T-helper 1 cell (primary cell): ENCODE measurements at regions not wholly inside any gene's neighbourhood (a gene's known extent, or its start where the extent isn't known, plus 50 kb on each side); places are given as distances from the start of the nearest gene placed in this dataset.
"Not testable (repeated sequence)": the region's sequence is repeated elsewhere in the genome, so short reads cannot be mapped to it uniquely, and the experiment has no call there.

Experiments
- DNase-seq, 5 donors: peaks; one replicate each; pipeline ENCODE4 v3.0.0-alpha.2; 2012 to 2020

- no peak for DNase-seq
These were observed 322.9 kb upstream of the HS6ST1 start for GRCh38 chr2:128641421-128642080.

- no peak for DNase-seq
These were observed 323.6 kb upstream of the HS6ST1 start for GRCh38 chr2:128642316-128642715.

- DNase-seq, result no peak
These were observed 324.2 kb upstream of the HS6ST1 start for GRCh38 chr2:128642821-128643220.

- no peak for DNase-seq
These were observed 324.8 kb upstream of the HS6ST1 start for GRCh38 chr2:128643221-128644065.

- no peak for DNase-seq
These were observed 325.5 kb upstream of the HS6ST1 start for GRCh38 chr2:128644156-128644555.

GRCh38 chr2:128644718-128645256 is 326.1 kb upstream of the HS6ST1 start:
- DNase-seq, result no peak

GRCh38 chr2:128645631-128646030 is 327.0 kb upstream of the HS6ST1 start:
- DNase-seq, result no peak

GRCh38 chr2:128646091-128646490 is 327.4 kb upstream of the HS6ST1 start:
- no peak for DNase-seq

- no peak for DNase-seq
These were observed 328.0 kb upstream of the HS6ST1 start for GRCh38 chr2:128646691-128647090.

GRCh38 chr2:128651000-128651399 is 332.3 kb upstream of the HS6ST1 start:
- no peak for DNase-seq

- DNase-seq, result peak in 1 of 5 donors; percentile 30
These were observed 335.7 kb upstream of the HS6ST1 start for GRCh38 chr2:128654408-128654807.

- DNase-seq, result no peak
These were observed 342.2 kb upstream of the HS6ST1 start for GRCh38 chr2:128660836-128661235.

GRCh38 chr2:128661311-128661710 is 342.6 kb upstream of the HS6ST1 start:
- DNase-seq, result no peak

GRCh38 chr2:128662051-128662471 is 343.4 kb upstream of the HS6ST1 start:
- DNase-seq, result no peak

GRCh38 chr2:128663371-128664050 is 344.8 kb upstream of the HS6ST1 start:
- DNase-seq, result no peak

GRCh38 chr2:128664499-128664971 is 345.9 kb upstream of the HS6ST1 start:
- no peak for DNase-seq

GRCh38 chr2:128665113-128665512 is 346.4 kb upstream of the HS6ST1 start:
- no peak for DNase-seq

- DNase-seq, result no peak
These were observed 347.9 kb upstream of the HS6ST1 start for GRCh38 chr2:128666596-128666995.

- DNase-seq, result no peak
These were observed 348.7 kb upstream of the HS6ST1 start for GRCh38 chr2:128667391-128667790.

GRCh38 chr2:128668946-128669345 is 350.3 kb upstream of the HS6ST1 start:
- no peak for DNase-seq

- no peak for DNase-seq
These were observed 351.4 kb upstream of the HS6ST1 start for GRCh38 chr2:128670066-128670465.

GRCh38 chr2:128671981-128672757 is 353.5 kb upstream of the HS6ST1 start:
- DNase-seq, result not testable (repeated sequence)
